ENCODE measurements at regions not wholly inside any gene's neighbourhood (a gene's known extent, or its start where the extent isn't known, plus 50 kb on each side); places are given as distances from the start of the nearest gene placed in this dataset.

- no peaks in the 10 kb centered on the region for H3K27me3 ChIP-seq (ENCODE audit: control insufficient read depth in 1 of 2, insufficient read depth in 2 of 2, low read length in 2 of 2)
- no peak overlapping the region for H3K27ac ChIP-seq (ENCODE audit: low read depth, low read length)
- peaks cover 6% of the 10 kb centered on the region in 2 donors for H3K9me3 ChIP-seq (ENCODE audit: control insufficient read depth in 1 of 2, low read length in 2 of 2)
- no peaks in the 10 kb centered on the region for H3K4me1 ChIP-seq (ENCODE audit: control insufficient read depth in 1 of 2, insufficient read depth in 2 of 2, low read length in 2 of 2)
- no peak overlapping the region for H3K4me3 ChIP-seq (ENCODE audit: low read depth in 1 of 2, low read length in 2 of 2)
- no peaks in the 10 kb centered on the region for H3K36me3 ChIP-seq (ENCODE audit: control insufficient read depth in 1 of 2, insufficient read depth in 2 of 2, low read length in 2 of 2)
- no peak overlapping the region for H3K9ac ChIP-seq (ENCODE audit: low read depth in 1 of 2, low read length in 2 of 2)
Observed at GRCh38 chr2:123077101-123077500, 948.0 kb upstream of the CNTNAP5 start.

GRCh38 chr2:123080331-123080730 lies 944.8 kb upstream of the CNTNAP5 start:
- Histone ChIP-seq H3K27ac (ENCODE audit: low read depth, low read length) (no peak overlapping the region), H3K9me3 (ENCODE audit: control insufficient read depth in 1 of 2, low read length in 2 of 2) (peaks cover 3 to 6% of the 10 kb centered on the region in 2 donors), H3K27me3 (ENCODE audit: control insufficient read depth in 1 of 2, insufficient read depth in 2 of 2, low read length in 2 of 2) (no peaks in the 10 kb centered on the region), H3K9ac (ENCODE audit: low read depth in 1 of 2, low read length in 2 of 2) (no peak overlapping the region), H3K36me3 (ENCODE audit: control insufficient read depth in 1 of 2, insufficient read depth in 2 of 2, low read length in 2 of 2) (no peaks in the 10 kb centered on the region), H3K4me1 (ENCODE audit: control insufficient read depth in 1 of 2, insufficient read depth in 2 of 2, low read length in 2 of 2) (no peaks in the 10 kb centered on the region), H3K4me3 (ENCODE audit: low read depth in 1 of 2, low read length in 2 of 2) (no peak overlapping the region)

GRCh38 chr2:123085484-123085883 lies 939.6 kb upstream of the CNTNAP5 start:
- Histone ChIP-seq H3K4me1 (ENCODE audit: control insufficient read depth in 1 of 2, insufficient read depth in 2 of 2, low read length in 2 of 2) (no peaks in the 10 kb centered on the region), H3K9me3 (ENCODE audit: control insufficient read depth in 1 of 2, low read length in 2 of 2) (no peaks in the 10 kb centered on the region), H3K9ac (ENCODE audit: low read depth in 1 of 2, low read length in 2 of 2) (no peak overlapping the region), H3K27ac (ENCODE audit: low read depth, low read length) (no peak overlapping the region), H3K4me3 (ENCODE audit: low read depth in 1 of 2, low read length in 2 of 2) (no peak overlapping the region), H3K27me3 (ENCODE audit: control insufficient read depth in 1 of 2, insufficient read depth in 2 of 2, low read length in 2 of 2) (no peaks in the 10 kb centered on the region), H3K36me3 (ENCODE audit: control insufficient read depth in 1 of 2, insufficient read depth in 2 of 2, low read length in 2 of 2) (no peaks in the 10 kb centered on the region)

GRCh38 chr2:123086613-123087385 lies 938.3 kb upstream of the CNTNAP5 start:
- Histone ChIP-seq H3K27ac (ENCODE audit: low read depth, low read length) (no peak overlapping the region), H3K27me3 (ENCODE audit: control insufficient read depth in 1 of 2, insufficient read depth in 2 of 2, low read length in 2 of 2) (no peaks in the 10 kb centered on the region), H3K9ac (ENCODE audit: low read depth in 1 of 2, low read length in 2 of 2) (no peak overlapping the region), H3K36me3 (ENCODE audit: control insufficient read depth in 1 of 2, insufficient read depth in 2 of 2, low read length in 2 of 2) (no peaks in the 10 kb centered on the region), H3K4me1 (ENCODE audit: control insufficient read depth in 1 of 2, insufficient read depth in 2 of 2, low read length in 2 of 2) (no peaks in the 10 kb centered on the region), H3K9me3 (ENCODE audit: control insufficient read depth in 1 of 2, low read length in 2 of 2) (peaks cover 0 to 3% of the 10 kb centered on the region in 2 donors), H3K4me3 (ENCODE audit: low read depth in 1 of 2, low read length in 2 of 2) (no peak overlapping the region)

GRCh38 chr2:123091471-123091870 lies 933.6 kb upstream of the CNTNAP5 start:
- H3K9ac ChIP-seq (ENCODE audit: low read depth in 1 of 2, low read length in 2 of 2): no peak overlapping the region
- H3K9me3 ChIP-seq (ENCODE audit: control insufficient read depth in 1 of 2, low read length in 2 of 2): peaks cover 3 to 8% of the 10 kb centered on the region in 2 donors
- H3K27ac ChIP-seq (ENCODE audit: low read depth, low read length): no peak overlapping the region
- no peaks in the 10 kb centered on the region for H3K36me3 ChIP-seq (ENCODE audit: control insufficient read depth in 1 of 2, insufficient read depth in 2 of 2, low read length in 2 of 2)
- H3K27me3 ChIP-seq (ENCODE audit: control insufficient read depth in 1 of 2, insufficient read depth in 2 of 2, low read length in 2 of 2): no peaks in the 10 kb centered on the region
- H3K4me1 ChIP-seq (ENCODE audit: control insufficient read depth in 1 of 2, insufficient read depth in 2 of 2, low read length in 2 of 2): no peaks in the 10 kb centered on the region
- H3K4me3 ChIP-seq (ENCODE audit: low read depth in 1 of 2, low read length in 2 of 2): no peak overlapping the region

DNA sequence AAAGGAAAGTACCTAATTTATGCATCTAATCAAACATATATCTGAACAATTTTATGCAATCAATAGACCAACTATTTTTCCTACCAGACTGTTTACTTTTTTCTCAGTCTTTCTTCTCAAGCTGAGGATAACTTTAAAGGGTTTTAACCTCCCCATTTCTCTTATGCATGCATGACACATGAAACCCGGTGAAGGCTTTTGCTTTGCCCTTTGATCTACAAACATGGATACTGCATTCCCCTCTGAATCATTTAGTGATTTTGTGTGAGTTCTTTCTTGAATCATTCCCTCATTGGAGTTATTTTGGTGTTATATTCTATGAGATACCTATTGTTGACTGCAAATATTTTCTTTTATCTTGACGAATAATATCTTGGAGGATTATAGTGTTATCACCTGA lies 931.9 kb upstream of the CNTNAP5 start:
- peaks cover 3 to 8% of the 10 kb centered on the region in 2 donors for H3K9me3 ChIP-seq (ENCODE audit: control insufficient read depth in 1 of 2, low read length in 2 of 2)
- no peak overlapping the region for H3K9ac ChIP-seq (ENCODE audit: low read depth in 1 of 2, low read length in 2 of 2)
- no peaks in the 10 kb centered on the region for H3K36me3 ChIP-seq (ENCODE audit: control insufficient read depth in 1 of 2, insufficient read depth in 2 of 2, low read length in 2 of 2)
- H3K27ac ChIP-seq (ENCODE audit: low read depth, low read length): no peak overlapping the region
- no peaks in the 10 kb centered on the region for H3K27me3 ChIP-seq (ENCODE audit: control insufficient read depth in 1 of 2, insufficient read depth in 2 of 2, low read length in 2 of 2)
- H3K4me3 ChIP-seq (ENCODE audit: low read depth in 1 of 2, low read length in 2 of 2): no peak overlapping the region
- H3K4me1 ChIP-seq (ENCODE audit: control insufficient read depth in 1 of 2, insufficient read depth in 2 of 2, low read length in 2 of 2): no peaks in the 10 kb centered on the region

GRCh38 chr2:123095219-123095835 lies 929.8 kb upstream of the CNTNAP5 start:
- no peaks in the 10 kb centered on the region for H3K4me1 ChIP-seq (ENCODE audit: control insufficient read depth in 1 of 2, insufficient read depth in 2 of 2, low read length in 2 of 2)
- H3K27ac ChIP-seq (ENCODE audit: low read depth, low read length): no peak overlapping the region
- peaks cover 3 to 8% of the 10 kb centered on the region in 2 donors for H3K9me3 ChIP-seq (ENCODE audit: control insufficient read depth in 1 of 2, low read length in 2 of 2)
- no peak overlapping the region for H3K9ac ChIP-seq (ENCODE audit: low read depth in 1 of 2, low read length in 2 of 2)
- H3K36me3 ChIP-seq (ENCODE audit: control insufficient read depth in 1 of 2, insufficient read depth in 2 of 2, low read length in 2 of 2): no peaks in the 10 kb centered on the region
- no peak overlapping the region for H3K4me3 ChIP-seq (ENCODE audit: low read depth in 1 of 2, low read length in 2 of 2)
- H3K27me3 ChIP-seq (ENCODE audit: control insufficient read depth in 1 of 2, insufficient read depth in 2 of 2, low read length in 2 of 2): no peaks in the 10 kb centered on the region

GRCh38 chr2:123098619-123099018 lies 926.5 kb upstream of the CNTNAP5 start:
- no peak overlapping the region for H3K9ac ChIP-seq (ENCODE audit: low read depth in 1 of 2, low read length in 2 of 2)
- H3K9me3 ChIP-seq (ENCODE audit: control insufficient read depth in 1 of 2, low read length in 2 of 2): peaks cover 0 to 11% of the 10 kb centered on the region in 2 donors
- H3K4me1 ChIP-seq (ENCODE audit: control insufficient read depth in 1 of 2, insufficient read depth in 2 of 2, low read length in 2 of 2): no peaks in the 10 kb centered on the region
- H3K27me3 ChIP-seq (ENCODE audit: control insufficient read depth in 1 of 2, insufficient read depth in 2 of 2, low read length in 2 of 2): no peaks in the 10 kb centered on the region
- H3K27ac ChIP-seq (ENCODE audit: low read depth, low read length): no peak overlapping the region
- no peaks in the 10 kb centered on the region for H3K36me3 ChIP-seq (ENCODE audit: control insufficient read depth in 1 of 2, insufficient read depth in 2 of 2, low read length in 2 of 2)
- H3K4me3 ChIP-seq (ENCODE audit: low read depth in 1 of 2, low read length in 2 of 2): no peak overlapping the region

- H3K36me3 ChIP-seq (ENCODE audit: control insufficient read depth in 1 of 2, insufficient read depth in 2 of 2, low read length in 2 of 2): no peaks in the 10 kb centered on the region
- H3K27me3 ChIP-seq (ENCODE audit: control insufficient read depth in 1 of 2, insufficient read depth in 2 of 2, low read length in 2 of 2): no peaks in the 10 kb centered on the region
- H3K27ac ChIP-seq (ENCODE audit: low read depth, low read length): no peak overlapping the region
- H3K4me1 ChIP-seq (ENCODE audit: control insufficient read depth in 1 of 2, insufficient read depth in 2 of 2, low read length in 2 of 2): no peaks in the 10 kb centered on the region
- H3K9me3 ChIP-seq (ENCODE audit: control insufficient read depth in 1 of 2, low read length in 2 of 2): peaks cover 0 to 3% of the 10 kb centered on the region in 2 donors
- no peak overlapping the region for H3K9ac ChIP-seq (ENCODE audit: low read depth in 1 of 2, low read length in 2 of 2)
- no peak overlapping the region for H3K4me3 ChIP-seq (ENCODE audit: low read depth in 1 of 2, low read length in 2 of 2)
Observed at GRCh38 chr2:123101434-123101833, 923.7 kb upstream of the CNTNAP5 start.

GRCh38 chr2:123103902-123104301 lies 921.2 kb upstream of the CNTNAP5 start:
- Histone ChIP-seq H3K27me3 (ENCODE audit: control insufficient read depth in 1 of 2, insufficient read depth in 2 of 2, low read length in 2 of 2) (no peaks in the 10 kb centered on the region), H3K27ac (ENCODE audit: low read depth, low read length) (no peak overlapping the region), H3K9me3 (ENCODE audit: control insufficient read depth in 1 of 2, low read length in 2 of 2) (peaks cover 2 to 8% of the 10 kb centered on the region in 2 donors), H3K9ac (ENCODE audit: low read depth in 1 of 2, low read length in 2 of 2) (no peak overlapping the region), H3K36me3 (ENCODE audit: control insufficient read depth in 1 of 2, insufficient read depth in 2 of 2, low read length in 2 of 2) (no peaks in the 10 kb centered on the region), H3K4me1 (ENCODE audit: control insufficient read depth in 1 of 2, insufficient read depth in 2 of 2, low read length in 2 of 2) (no peaks in the 10 kb centered on the region), H3K4me3 (ENCODE audit: low read depth in 1 of 2, low read length in 2 of 2) (no peak overlapping the region)

Data from duodenal mucosa (tissue), 2 donors.